ENCODE measurements at regions not wholly inside any gene's neighbourhood (a gene's known extent, or its start where the extent isn't known, plus 50 kb on each side); places are given as distances from the start of the nearest gene placed in this dataset.

DNA sequence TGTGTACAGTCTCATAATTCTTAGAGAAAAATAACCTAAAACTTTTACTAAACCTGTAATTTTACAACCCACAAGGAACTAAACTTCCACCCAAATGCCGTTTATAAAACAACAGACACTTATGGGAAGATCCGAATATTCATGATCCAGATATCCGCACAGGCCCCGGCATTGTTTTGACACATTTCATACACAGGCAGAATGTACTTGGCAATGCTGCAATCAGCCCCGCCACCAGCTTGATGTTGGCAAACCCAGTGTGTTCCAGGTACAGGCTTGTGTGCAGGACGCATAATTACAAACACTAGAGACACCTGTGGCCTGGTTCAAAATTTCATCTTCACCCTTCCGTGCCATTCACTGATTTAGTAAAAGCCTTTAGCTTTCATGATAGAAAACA is 393.0 kb upstream of the SALL3 start:
- DNase-seq (ENCODE audit: low spot score), result no peak
- ATAC-seq (ENCODE audit: low FRiP score), result no peak
- TF ChIP-seq CTCF (IDR thresholded peaks at IDR 0.05), result no peak

GRCh38 chr18:78587096-78587495 is 392.5 kb upstream of the SALL3 start:
- DNase-seq (ENCODE audit: low spot score), result no peak
- TF ChIP-seq CTCF (IDR thresholded peaks at IDR 0.05), result no peak
- ATAC-seq (ENCODE audit: low FRiP score), result no peak

- no peak for TF ChIP-seq CTCF (IDR thresholded peaks at IDR 0.05)
- ATAC-seq (ENCODE audit: low FRiP score) (no peak), DNase-seq (ENCODE audit: low spot score) (no peak)
Observed at GRCh38 chr18:78587626-78588600, 391.7 kb upstream of the SALL3 start.

- ATAC-seq (ENCODE audit: low FRiP score), result no peak
Observed at GRCh38 chr18:78589916-78590437, 389.6 kb upstream of the SALL3 start.

DNA sequence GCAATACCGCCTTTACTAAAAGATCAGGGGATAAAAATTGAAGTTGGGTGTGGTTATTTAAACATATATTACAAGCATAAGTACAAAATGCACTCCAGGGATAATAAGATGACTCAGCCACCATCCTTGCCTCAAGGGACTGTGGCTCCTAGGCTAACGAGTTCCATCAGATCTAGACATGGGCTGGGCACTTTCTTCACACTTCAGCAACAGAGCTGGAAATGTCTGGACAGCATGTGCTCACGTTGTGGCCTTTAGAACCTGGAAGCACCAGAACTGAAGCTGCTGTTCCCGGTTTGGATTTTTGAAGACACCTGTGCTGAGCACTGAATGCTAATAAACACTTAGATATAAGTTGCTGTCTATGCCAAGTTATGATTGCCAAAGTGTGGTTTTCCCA is 384.2 kb upstream of the SALL3 start:
- DNase-seq (ENCODE audit: low spot score), result no peak
- ATAC-seq (ENCODE audit: low FRiP score), result no peak
- no peak for TF ChIP-seq CTCF (IDR thresholded peaks at IDR 0.05)

More at GRCh38 chr18:78589916-78590437, 389.6 kb upstream of the SALL3 start:
- TF ChIP-seq CTCF (IDR thresholded peaks at IDR 0.05), result no peak
- no peak for DNase-seq (ENCODE audit: low spot score)

DNA sequence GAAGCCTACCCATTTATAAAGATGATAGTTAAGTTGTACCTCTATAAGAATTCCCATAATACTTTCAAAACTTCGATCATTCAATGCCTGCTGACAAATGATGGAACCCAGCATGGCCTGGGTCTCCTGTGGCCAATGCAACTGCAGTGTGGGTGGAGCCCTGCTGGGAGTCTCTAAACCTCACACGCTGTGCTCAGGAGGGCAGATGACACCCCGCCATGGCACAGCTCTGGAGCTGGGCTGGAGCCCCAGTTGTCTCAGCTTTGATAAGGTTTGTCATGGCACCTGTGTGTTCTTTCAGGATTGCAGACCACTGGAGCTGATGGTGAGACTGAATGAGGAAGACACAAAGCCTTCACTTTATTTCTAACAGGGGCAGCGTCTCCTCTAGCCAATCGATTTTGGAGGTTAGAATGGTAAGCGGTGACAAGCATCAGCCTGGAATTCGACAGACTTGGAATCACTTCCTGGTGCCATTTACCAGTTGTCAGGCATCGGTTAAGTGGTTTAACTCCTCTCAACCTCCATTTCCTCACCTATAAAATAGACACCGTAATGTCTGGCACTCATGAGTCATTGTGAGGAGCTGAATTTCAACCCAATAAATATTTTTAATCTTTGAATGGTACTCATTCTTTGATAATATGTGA is 383.6 kb upstream of the SALL3 start:
- ATAC-seq (ENCODE audit: low FRiP score), result no peak
- DNase-seq (ENCODE audit: low spot score), result no peak
- no peak for TF ChIP-seq CTCF (IDR thresholded peaks at IDR 0.05)

All from omental fat pad (tissue), 3 donors.